Liver (tissue), 8 donors: ENCODE measurements at regions not wholly inside any gene's neighbourhood (a gene's known extent, or its start where the extent isn't known, plus 50 kb on each side); places are given as distances from the start of the nearest gene placed in this dataset.

ENCODE experiments used
- DNase-seq: peaks from one replicate; pipeline ENCODE4 v3.0.0-alpha.2; 2017; ENCODE audit warnings: low spot score
- H3K27ac ChIP-seq, 2 donors: one replicate each; pipeline ENCODE4 v1.7.0; 2013; ENCODE audit warnings: inconsistent platforms in 2 of 2, low read length in 2 of 2, control low read depth in 1 of 2, low read depth in 1 of 2, mild to moderate bottlenecking in 1 of 2
- H3K27me3 ChIP-seq, 4 donors: one replicate each; pipeline versions ENCODE4 v1.6.1 to v1.7.0; 2013; ENCODE audit warnings: low read length in 3 of 4, inconsistent platforms in 1 of 4, mild to moderate bottlenecking in 1 of 4, moderate library complexity in 1 of 4; ENCODE audit not compliant: control insufficient read depth in 4 of 4, insufficient read depth in 4 of 4
- H3K36me3 ChIP-seq, 4 donors: one replicate each; pipeline versions ENCODE4 v1.6.1 to v1.7.0; 2013; ENCODE audit warnings: low read length in 3 of 4, mild to moderate bottlenecking in 3 of 4, low read depth in 1 of 4, moderate library complexity in 1 of 4; ENCODE audit not compliant: control insufficient read depth in 4 of 4, insufficient read depth in 3 of 4
- H3K4me1 ChIP-seq, 4 donors: one replicate each; pipeline versions ENCODE4 v1.6.1 to v1.7.0; 2013; ENCODE audit warnings: low read length in 3 of 4, mild to moderate bottlenecking in 3 of 4, moderate library complexity in 1 of 4; ENCODE audit not compliant: control insufficient read depth in 4 of 4, insufficient read depth in 4 of 4
- H3K4me3 ChIP-seq, 3 donors: one replicate each; pipeline versions ENCODE4 v1.6.1 to v1.7.0; 2013; ENCODE audit warnings: low read length in 3 of 3, control low read depth in 1 of 3, low read depth in 1 of 3, mild to moderate bottlenecking in 1 of 3
- H3K9ac ChIP-seq, 2 donors: one replicate each; pipeline ENCODE4 v1.7.0; 2013; ENCODE audit warnings: low read length in 2 of 2, mild to moderate bottlenecking in 2 of 2, moderate library complexity in 2 of 2, control low read depth in 1 of 2, low read depth in 1 of 2
- H3K9me3 ChIP-seq, 4 donors: one replicate each; pipeline versions ENCODE4 v1.6.1 to v1.7.0; 2013; ENCODE audit warnings: low read length in 3 of 4; ENCODE audit not compliant: control insufficient read depth in 4 of 4
- CTCF ChIP-seq: fragments of 150-350 bp; IDR thresholded peaks from 2 replicates; pipeline ENCODE4 v1.5.1; 2017; ENCODE audit warnings: improper control_type of control experiment, low read depth, low read length; ENCODE audit not compliant: missing input control
- EGR1 ChIP-seq, 2 donors: IDR thresholded peaks; 2 replicates each; pipeline ENCODE4 v1.6.1; 2016 to 2018; ENCODE audit warnings: antibody characterized with exemption in 2 of 2, low read depth in 2 of 2
- FOXA1 ChIP-seq: IDR thresholded peaks from 2 replicates; pipeline ENCODE4 v1.6.1; 2016; ENCODE audit warnings: antibody characterized with exemption
- JUND ChIP-seq, 2 donors: IDR thresholded peaks; 2 replicates each; pipeline ENCODE4 v1.6.1; 2016; ENCODE audit warnings: antibody characterized with exemption in 2 of 2
- NR2F2 ChIP-seq: IDR thresholded peaks from 2 replicates; pipeline ENCODE4 v1.6.1; 2016; ENCODE audit warnings: antibody characterized with exemption
- RAD21 ChIP-seq, 2 donors: IDR thresholded peaks; 2 replicates each; pipeline ENCODE4 v1.6.1; 2016; ENCODE audit warnings: antibody characterized with exemption in 2 of 2, mild to moderate bottlenecking in 2 of 2
- RXRA ChIP-seq, 2 donors: IDR thresholded peaks; 2 replicates each; pipeline ENCODE4 v1.6.1; 2017 to 2018; ENCODE audit warnings: antibody characterized with exemption in 2 of 2, mild to moderate bottlenecking in 1 of 2
- TAF1 ChIP-seq: conservative IDR thresholded peaks from 2 replicates; pipeline ENCODE4 v1.6.1; 2016; ENCODE audit warnings: antibody characterized with exemption, mild to moderate bottlenecking
- ZBTB33 ChIP-seq: IDR thresholded peaks from 2 replicates; pipeline ENCODE4 v1.6.1; 2016; ENCODE audit warnings: antibody characterized with exemption
- WGBS: extraction: QIAGEN DNeasy Blood & Tissue Kit; methylation state at CpG from one replicate; pipeline ENCODE4 v1.1.7; 2013; 5-methylcytosine and 5-hydroxymethylcytosine counted together
- TF ChIP-seq, protein P1 (sequence below): IDR thresholded peaks from 2 replicates; pipeline ENCODE4 v1.6.1; 2016; ENCODE audit warnings: antibody characterized with exemption, mild to moderate bottlenecking
- TF ChIP-seq, protein P2 (sequence below): IDR thresholded peaks from 2 replicates; pipeline ENCODE4 v1.6.1; 2016; ENCODE audit warnings: antibody characterized with exemption
- donor health status: healthy.
- donor health status: healthy.
- donor health status: healthy.
- donor health status: healthy.
- donor health status: healthy.

- Histone ChIP-seq H3K27ac (no peak overlapping the region), H3K27me3 (no peaks in the 10 kb centered on the region), H3K4me1 (no peaks in the 10 kb centered on the region), H3K4me3 (no peak overlapping the region), H3K36me3 (no peaks in the 10 kb centered on the region), H3K9ac (no peak overlapping the region), H3K9me3 (peaks cover 0 to 3% (median 0%) of the 10 kb centered on the region in 4 donors)
- 95% methylated on average over 5 of the region's 5 CpGs for WGBS
- TF ChIP-seq FOXA1 (no peak), CTCF (no peak), RXRA (IDR thresholded peaks at IDR 0.05) (no peak), RAD21 (IDR thresholded peaks at IDR 0.05) (no peak), TAF1 (no peak), ZBTB33 (no peak)
- TF ChIP-seq, protein P1, sequence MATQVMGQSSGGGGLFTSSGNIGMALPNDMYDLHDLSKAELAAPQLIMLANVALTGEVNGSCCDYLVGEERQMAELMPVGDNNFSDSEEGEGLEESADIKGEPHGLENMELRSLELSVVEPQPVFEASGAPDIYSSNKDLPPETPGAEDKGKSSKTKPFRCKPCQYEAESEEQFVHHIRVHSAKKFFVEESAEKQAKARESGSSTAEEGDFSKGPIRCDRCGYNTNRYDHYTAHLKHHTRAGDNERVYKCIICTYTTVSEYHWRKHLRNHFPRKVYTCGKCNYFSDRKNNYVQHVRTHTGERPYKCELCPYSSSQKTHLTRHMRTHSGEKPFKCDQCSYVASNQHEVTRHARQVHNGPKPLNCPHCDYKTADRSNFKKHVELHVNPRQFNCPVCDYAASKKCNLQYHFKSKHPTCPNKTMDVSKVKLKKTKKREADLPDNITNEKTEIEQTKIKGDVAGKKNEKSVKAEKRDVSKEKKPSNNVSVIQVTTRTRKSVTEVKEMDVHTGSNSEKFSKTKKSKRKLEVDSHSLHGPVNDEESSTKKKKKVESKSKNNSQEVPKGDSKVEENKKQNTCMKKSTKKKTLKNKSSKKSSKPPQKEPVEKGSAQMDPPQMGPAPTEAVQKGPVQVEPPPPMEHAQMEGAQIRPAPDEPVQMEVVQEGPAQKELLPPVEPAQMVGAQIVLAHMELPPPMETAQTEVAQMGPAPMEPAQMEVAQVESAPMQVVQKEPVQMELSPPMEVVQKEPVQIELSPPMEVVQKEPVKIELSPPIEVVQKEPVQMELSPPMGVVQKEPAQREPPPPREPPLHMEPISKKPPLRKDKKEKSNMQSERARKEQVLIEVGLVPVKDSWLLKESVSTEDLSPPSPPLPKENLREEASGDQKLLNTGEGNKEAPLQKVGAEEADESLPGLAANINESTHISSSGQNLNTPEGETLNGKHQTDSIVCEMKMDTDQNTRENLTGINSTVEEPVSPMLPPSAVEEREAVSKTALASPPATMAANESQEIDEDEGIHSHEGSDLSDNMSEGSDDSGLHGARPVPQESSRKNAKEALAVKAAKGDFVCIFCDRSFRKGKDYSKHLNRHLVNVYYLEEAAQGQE = no peak
- DNase-seq = no peak
Observed at GRCh38 chr5:103442750-103443149, 119.8 kb downstream of the NUDT12 start.

- Histone ChIP-seq H3K4me3 (no peak overlapping the region), H3K27ac (no peak overlapping the region), H3K36me3 (no peaks in the 10 kb centered on the region), H3K4me1 (no peaks in the 10 kb centered on the region), H3K9ac (no peak overlapping the region), H3K27me3 (no peaks in the 10 kb centered on the region), H3K9me3 (peaks cover 0 to 3% (median 0%) of the 10 kb centered on the region in 4 donors)
- no peak for DNase-seq
- WGBS = 56% methylated on average over 2 of the region's 2 CpGs
- TF ChIP-seq FOXA1 = no peak
- TF ChIP-seq EGR1 (IDR thresholded peaks at IDR 0.05; ENCODE audit: low read depth in 2 of 2) = no peak
- no peak for TF ChIP-seq JUND (IDR thresholded peaks at IDR 0.05)
- TF ChIP-seq, protein P2, sequence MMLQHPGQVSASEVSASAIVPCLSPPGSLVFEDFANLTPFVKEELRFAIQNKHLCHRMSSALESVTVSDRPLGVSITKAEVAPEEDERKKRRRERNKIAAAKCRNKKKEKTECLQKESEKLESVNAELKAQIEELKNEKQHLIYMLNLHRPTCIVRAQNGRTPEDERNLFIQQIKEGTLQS = no peak
- TF ChIP-seq RAD21 (IDR thresholded peaks at IDR 0.05) = no peak
- TF ChIP-seq NR2F2 = no peak
Observed at GRCh38 chr5:103441523-103441922, 121.1 kb downstream of the NUDT12 start.
